HG03575 (cell line): ENCODE measurements at regions not wholly inside any gene's neighbourhood (a gene's known extent, or its start where the extent isn't known, plus 50 kb on each side); places are given as distances from the start of the nearest gene placed in this dataset.

Source experiments
- ATAC-seq: cut with Tn5 transposase; IDR thresholded peaks from one replicate; pipeline ENCODE4 v1.9.1; 2021; ENCODE audit not compliant: unreplicated experiment, insufficient number of reproducible peaks, low FRiP score; ENCODE audit errors: extremely low read depth

- no peak for ATAC-seq
Measured at GRCh38 chr2:67871686-67872412, 191.0 kb downstream of the C1D start.

GRCh38 chr2:67872481-67872880 is 190.3 kb downstream of the C1D start:
- no peak for ATAC-seq

GRCh38 chr2:67873916-67874315 is 188.9 kb downstream of the C1D start:
- ATAC-seq, result no peak

GRCh38 chr2:67876176-67876575 is 186.6 kb downstream of the C1D start:
- no peak for ATAC-seq

GRCh38 chr2:67877301-67877700 is 185.5 kb downstream of the C1D start:
- ATAC-seq, result no peak

GRCh38 chr2:67878743-67879142 is 184.1 kb downstream of the C1D start:
- no peak for ATAC-seq

- no peak for ATAC-seq
Measured at GRCh38 chr2:67879586-67880290, 183.1 kb downstream of the C1D start.

- ATAC-seq, result no peak
Measured at GRCh38 chr2:67880291-67880761, 182.5 kb downstream of the C1D start.

GRCh38 chr2:67881816-67882215 is 181.0 kb downstream of the C1D start:
- no peak for ATAC-seq

- ATAC-seq, result no peak
Measured at GRCh38 chr2:67883316-67884087, 179.3 kb downstream of the C1D start.

- ATAC-seq, result no peak
Measured at GRCh38 chr2:67888351-67889005, 174.3 kb downstream of the C1D start.

- ATAC-seq, result no peak
Measured at GRCh38 chr2:67889056-67889455, 173.7 kb downstream of the C1D start.

- no peak for ATAC-seq
Measured at GRCh38 chr2:67891642-67892041, 171.2 kb downstream of the C1D start.

- ATAC-seq, result no peak
Measured at GRCh38 chr2:67892339-67892846, 170.4 kb downstream of the C1D start.

GRCh38 chr2:67895227-67895941 is 167.4 kb downstream of the C1D start:
- no peak for ATAC-seq

- no peak for ATAC-seq
Measured at GRCh38 chr2:67896076-67896475, 166.7 kb downstream of the C1D start.

GRCh38 chr2:67896476-67896875 is 166.3 kb downstream of the C1D start:
- ATAC-seq, result no peak

GRCh38 chr2:67898595-67898994 is 164.2 kb downstream of the C1D start:
- ATAC-seq, result no peak

GRCh38 chr2:67899187-67899586 is 163.6 kb downstream of the C1D start:
- ATAC-seq, result no peak
